DOHH2 (cell line): ENCODE measurements at regions not wholly inside any gene's neighbourhood (a gene's known extent, or its start where the extent isn't known, plus 50 kb on each side); places are given as distances from the start of the nearest gene placed in this dataset.

Experiments
- H3F3A ChIP-seq: fragments of 200-600 bp; sonication (generic), shearing (Covaris generic); 2 replicates; pipeline ENCODE4 v1.6.0; 2016; ENCODE audit warnings: antibody characterized with exemption, mild to moderate bottlenecking; ENCODE audit not compliant: control insufficient read depth, insufficient read depth
- H3K27ac ChIP-seq: fragments of 200-600 bp; sonication (generic); 2 replicates; pipeline ENCODE4 v1.5.1; 2014; ENCODE audit warnings: low read depth, mild to moderate bottlenecking, low read length, moderate library complexity
- H3K27me3 ChIP-seq: fragments of 200-600 bp; sonication (generic); 2 replicates; pipeline ENCODE4 v1.6.1; 2014; ENCODE audit warnings: mild to moderate bottlenecking, low read length, mixed read lengths; ENCODE audit not compliant: control insufficient read depth
- H3K36me3 ChIP-seq: fragments of 200-600 bp; sonication (generic); 2 replicates; pipeline ENCODE4 v1.6.1; 2014; ENCODE audit warnings: mild to moderate bottlenecking, low read length, moderate library complexity, mixed read lengths; ENCODE audit not compliant: control insufficient read depth
- H3K4me1 ChIP-seq: fragments of 200-600 bp; sonication (generic); 2 replicates; pipeline ENCODE4 v1.6.1; 2014; ENCODE audit warnings: mild to moderate bottlenecking, low read length, mixed read lengths; ENCODE audit not compliant: control insufficient read depth
- H3K4me2 ChIP-seq: fragments of 200-600 bp; sonication (generic); 2 replicates; pipeline ENCODE4 v1.6.0; 2014; ENCODE audit warnings: mild to moderate bottlenecking, low read length, moderate library complexity
- H3K4me3 ChIP-seq: fragments of 200-600 bp; sonication (generic); 2 replicates; pipeline ENCODE4 v1.5.1; 2014; ENCODE audit warnings: mild to moderate bottlenecking, low read length, mixed read lengths
- H3K79me2 ChIP-seq: fragments of 200-600 bp; sonication (generic); 2 replicates; pipeline ENCODE4 v1.6.1; 2014; ENCODE audit warnings: mild to moderate bottlenecking, low read length, mixed read lengths; ENCODE audit not compliant: control insufficient read depth
- H3K9me2 ChIP-seq: fragments of 200-600 bp; sonication (generic); replicated peaks from 2 replicates; pipeline ENCODE4 v1.6.1; 2014; ENCODE audit warnings: mild to moderate bottlenecking, low read length, mixed read lengths; ENCODE audit not compliant: control insufficient read depth
- H3K9me3 ChIP-seq: fragments of 200-600 bp; sonication (generic); 2 replicates; pipeline ENCODE4 v1.6.1; 2014; ENCODE audit warnings: antibody characterized with exemption, low read length, mixed read lengths; ENCODE audit not compliant: control insufficient read depth, insufficient read depth
- H4K20me1 ChIP-seq: fragments of 200-600 bp; sonication (generic); 2 replicates; pipeline ENCODE4 v1.6.0; 2014; ENCODE audit warnings: low read depth, mild to moderate bottlenecking, antibody characterized with exemption, low read length, moderate library complexity; ENCODE audit not compliant: control insufficient read depth, insufficient read depth
- EZH2phosphoT487 ChIP-seq: fragments of 200-600 bp; sonication (generic); IDR thresholded peaks from 2 replicates; pipeline ENCODE4 v1.6.1; 2017; ENCODE audit warnings: borderline replicate concordance, mild to moderate bottlenecking, antibody characterized with exemption, low read length, moderate library complexity, mixed read lengths
- TF ChIP-seq, protein P1 (sequence below): fragments of 200-600 bp; sonication (generic); IDR thresholded peaks from one replicate; pipeline ENCODE4 v1.5.1; 2014; ENCODE audit warnings: antibody characterized with exemption, mild to moderate bottlenecking, low read depth, low read length; ENCODE audit not compliant: poor library complexity, severe bottlenecking

DNA sequence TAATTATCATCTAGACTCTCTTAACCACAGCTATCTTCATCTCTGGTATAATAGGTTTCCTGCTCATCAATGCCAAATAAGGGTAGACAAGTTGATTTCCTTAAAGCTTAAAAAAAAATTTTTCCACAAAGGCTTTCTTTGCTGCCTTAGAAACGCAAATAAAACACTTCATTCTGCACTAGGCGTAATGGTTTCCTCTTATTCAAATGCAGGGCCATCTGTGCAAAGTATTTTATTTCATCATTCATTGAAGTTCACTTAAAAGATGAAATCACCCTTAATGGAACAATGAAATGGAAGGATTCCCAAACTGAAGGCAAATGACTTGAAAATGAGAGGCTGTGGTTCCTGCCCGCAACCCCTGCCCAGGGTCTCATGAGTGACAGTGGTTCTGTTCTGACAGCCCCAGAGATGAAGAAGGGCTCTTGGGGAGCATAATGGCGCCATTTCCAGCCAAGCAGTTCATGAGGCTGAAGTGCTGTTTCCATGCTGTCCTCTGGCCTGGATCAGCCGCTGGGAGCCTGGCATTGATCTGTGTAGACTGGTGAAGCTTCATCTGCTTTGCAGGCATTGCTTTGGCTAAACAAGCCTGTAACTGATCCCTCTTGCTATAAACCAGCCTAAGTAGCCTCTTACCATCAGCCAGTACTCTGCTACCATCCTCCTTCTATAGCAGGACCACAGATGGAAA, 276.9 kb upstream of the WWC1 start:
- Histone ChIP-seq H3K36me3 (no peaks in the 10 kb centered on the region), H3K9me2 (no peaks in the 10 kb centered on the region), H3K4me3 (no peak overlapping the region), H3K79me2 (no peaks in the 10 kb centered on the region), H3K4me1 (no peaks in the 10 kb centered on the region), H3K9me3 (no peaks in the 10 kb centered on the region), H3F3A (no peaks in the 10 kb centered on the region), H3K4me2 (no peak overlapping the region), H3K27me3 (no peaks in the 10 kb centered on the region), H4K20me1 (no peaks in the 10 kb centered on the region), H3K27ac (no peak overlapping the region)
- TF ChIP-seq, protein P1, sequence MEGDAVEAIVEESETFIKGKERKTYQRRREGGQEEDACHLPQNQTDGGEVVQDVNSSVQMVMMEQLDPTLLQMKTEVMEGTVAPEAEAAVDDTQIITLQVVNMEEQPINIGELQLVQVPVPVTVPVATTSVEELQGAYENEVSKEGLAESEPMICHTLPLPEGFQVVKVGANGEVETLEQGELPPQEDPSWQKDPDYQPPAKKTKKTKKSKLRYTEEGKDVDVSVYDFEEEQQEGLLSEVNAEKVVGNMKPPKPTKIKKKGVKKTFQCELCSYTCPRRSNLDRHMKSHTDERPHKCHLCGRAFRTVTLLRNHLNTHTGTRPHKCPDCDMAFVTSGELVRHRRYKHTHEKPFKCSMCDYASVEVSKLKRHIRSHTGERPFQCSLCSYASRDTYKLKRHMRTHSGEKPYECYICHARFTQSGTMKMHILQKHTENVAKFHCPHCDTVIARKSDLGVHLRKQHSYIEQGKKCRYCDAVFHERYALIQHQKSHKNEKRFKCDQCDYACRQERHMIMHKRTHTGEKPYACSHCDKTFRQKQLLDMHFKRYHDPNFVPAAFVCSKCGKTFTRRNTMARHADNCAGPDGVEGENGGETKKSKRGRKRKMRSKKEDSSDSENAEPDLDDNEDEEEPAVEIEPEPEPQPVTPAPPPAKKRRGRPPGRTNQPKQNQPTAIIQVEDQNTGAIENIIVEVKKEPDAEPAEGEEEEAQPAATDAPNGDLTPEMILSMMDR, result no peak
- no peak for TF ChIP-seq EZH2phosphoT487

DNA sequence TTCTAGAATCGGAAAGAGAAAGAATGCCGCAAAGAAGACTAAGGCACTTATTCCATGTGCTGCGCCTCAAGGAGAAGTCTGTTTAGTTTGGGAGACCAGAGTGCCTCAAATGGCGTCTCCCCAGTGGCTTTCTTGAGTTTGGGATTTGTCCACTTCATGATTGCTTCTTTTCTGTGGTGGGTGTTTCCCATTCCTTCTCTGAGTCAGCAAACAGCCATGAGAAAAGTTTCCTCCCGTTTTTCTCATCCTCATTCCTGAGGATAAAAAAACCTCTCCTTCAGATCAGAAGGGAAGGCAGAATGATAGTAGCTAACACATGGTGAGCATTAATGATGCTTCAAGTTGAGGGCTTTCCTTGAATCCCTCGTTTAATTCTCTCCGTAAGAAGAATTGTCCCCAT, 275.9 kb upstream of the WWC1 start:
- TF ChIP-seq, protein P1, result no peak
- H3K79me2 ChIP-seq, result no peaks in the 10 kb centered on the region
- no peak overlapping the region for H3K27ac ChIP-seq

DNA sequence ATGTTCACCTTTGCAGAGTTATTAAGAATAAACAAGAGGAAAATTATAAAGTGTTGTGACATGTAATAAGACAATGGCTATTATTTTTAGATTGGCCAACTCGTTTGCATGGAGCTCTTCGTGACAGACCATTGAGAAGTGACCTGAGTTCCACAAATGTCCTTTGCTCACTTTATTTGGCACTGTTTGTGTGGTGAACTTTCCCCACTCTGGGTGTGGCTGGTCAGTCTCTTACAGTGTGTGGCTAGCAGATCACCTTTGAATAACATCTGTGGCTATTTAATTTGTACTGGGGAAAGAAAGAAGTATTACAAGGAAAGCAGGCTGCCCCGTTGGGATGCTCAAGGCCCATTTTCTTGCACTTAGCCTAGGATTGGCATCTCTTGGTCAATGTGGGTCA, 274.1 kb upstream of the WWC1 start:
- H3F3A ChIP-seq, result no peaks in the 10 kb centered on the region

More for the DNA sequence above, 275.9 kb upstream of the WWC1 start:
- Histone ChIP-seq H3K9me2 (no peaks in the 10 kb centered on the region), H3K4me2 (no peak overlapping the region), H3K4me3 (no peak overlapping the region), H4K20me1 (no peaks in the 10 kb centered on the region), H3K4me1 (no peaks in the 10 kb centered on the region), H3K9me3 (no peaks in the 10 kb centered on the region), H3F3A (no peaks in the 10 kb centered on the region), H3K27me3 (no peaks in the 10 kb centered on the region), H3K36me3 (no peaks in the 10 kb centered on the region)

More for the DNA sequence above, 274.1 kb upstream of the WWC1 start:
- no peaks in the 10 kb centered on the region for H3K36me3 ChIP-seq
- H3K4me3 ChIP-seq, result no peak overlapping the region
- H4K20me1 ChIP-seq, result no peaks in the 10 kb centered on the region
- TF ChIP-seq, protein P1, result no peak
- no peak for TF ChIP-seq EZH2phosphoT487
- H3K4me2 ChIP-seq, result no peak overlapping the region
- H3K4me1 ChIP-seq, result no peaks in the 10 kb centered on the region
- H3K27me3 ChIP-seq, result no peaks in the 10 kb centered on the region
- no peaks in the 10 kb centered on the region for H3K79me2 ChIP-seq
- H3K9me3 ChIP-seq, result no peaks in the 10 kb centered on the region
- H3K9me2 ChIP-seq, result no peaks in the 10 kb centered on the region
- H3K27ac ChIP-seq, result no peak overlapping the region
